Muscle of leg (tissue), 3 donors: ENCODE measurements at regions not wholly inside any gene's neighbourhood (a gene's known extent, or its start where the extent isn't known, plus 50 kb on each side); places are given as distances from the start of the nearest gene placed in this dataset.

Source experiments
- DNase-seq: peaks from one replicate; pipeline ENCODE4 v3.0.0; 2013
- H3K27ac ChIP-seq: one replicate; pipeline ENCODE4 v1.5.1; 2013; ENCODE audit warnings: mild to moderate bottlenecking, low read length, control low read depth
- H3K27me3 ChIP-seq: one replicate; pipeline ENCODE4 v1.6.1; 2013; ENCODE audit warnings: low read length; ENCODE audit not compliant: control insufficient read depth, insufficient read depth
- H3K36me3 ChIP-seq: one replicate; pipeline ENCODE4 v1.6.1; 2013; ENCODE audit warnings: low read length; ENCODE audit not compliant: control insufficient read depth, insufficient read depth
- H3K4me1 ChIP-seq: one replicate; pipeline ENCODE4 v1.6.1; 2013; ENCODE audit warnings: low read length; ENCODE audit not compliant: control insufficient read depth, insufficient read depth
- H3K4me3 ChIP-seq: one replicate; pipeline ENCODE4 v1.5.1; 2013; ENCODE audit warnings: low read length, control low read depth
- H3K9me3 ChIP-seq: replicated peaks from 2 replicates; pipeline ENCODE4 v1.6.1; 2013; ENCODE audit warnings: low read depth, low read length; ENCODE audit not compliant: control insufficient read depth
- WGBS: methylation state at CpG from one replicate; pipeline ENCODE4 v1.1.5; 2013; ENCODE audit warnings: missing lambda C conversion rate; ENCODE audit not compliant: insufficient coverage; 5-methylcytosine and 5-hydroxymethylcytosine counted together

DNA sequence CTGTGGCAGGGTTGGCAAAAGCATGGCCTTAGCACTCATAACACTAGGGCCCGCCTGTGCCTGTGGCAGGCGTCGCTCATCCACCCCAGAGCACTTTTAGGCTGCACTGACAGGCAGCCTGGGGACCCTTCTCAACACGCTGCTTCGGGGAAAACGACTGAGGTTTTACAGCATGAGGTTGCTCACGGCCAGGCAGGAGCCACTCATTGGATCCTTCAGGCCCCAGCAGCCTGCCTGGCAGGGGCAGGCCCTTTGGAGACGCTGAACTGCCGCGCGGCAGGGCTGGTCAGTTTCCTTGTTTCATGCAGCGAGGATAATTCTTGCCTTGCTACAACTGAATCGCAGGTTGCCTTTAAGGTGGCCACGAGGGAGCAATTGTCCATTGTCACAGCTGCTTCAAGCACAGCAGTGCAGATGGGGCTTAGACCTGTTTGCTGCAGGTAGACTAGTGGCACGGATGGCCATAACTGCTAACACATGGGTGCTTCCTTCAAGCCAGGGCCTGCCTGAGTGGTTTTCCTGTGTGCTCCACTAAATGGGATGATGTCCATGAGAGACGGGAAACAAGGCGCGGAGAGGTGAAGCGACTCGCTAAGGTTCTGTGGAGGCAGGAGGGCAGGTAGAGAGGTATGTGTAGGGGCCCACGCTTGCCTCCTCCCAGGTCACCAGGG is 49.9 kb upstream of the HS6ST1 start:
- Histone ChIP-seq H3K4me3 (no peak overlapping the region), H3K4me1 (peaks cover 69% of the 10 kb centered on the region), H3K27ac (peak overlapping the region; percentile 25), H3K27me3 (no peaks in the 10 kb centered on the region), H3K36me3 (no peaks in the 10 kb centered on the region), H3K9me3 (no peaks in the 10 kb centered on the region)
- no peak for DNase-seq
- 81% methylated on average over 21 of the region's 21 CpGs for WGBS

DNA sequence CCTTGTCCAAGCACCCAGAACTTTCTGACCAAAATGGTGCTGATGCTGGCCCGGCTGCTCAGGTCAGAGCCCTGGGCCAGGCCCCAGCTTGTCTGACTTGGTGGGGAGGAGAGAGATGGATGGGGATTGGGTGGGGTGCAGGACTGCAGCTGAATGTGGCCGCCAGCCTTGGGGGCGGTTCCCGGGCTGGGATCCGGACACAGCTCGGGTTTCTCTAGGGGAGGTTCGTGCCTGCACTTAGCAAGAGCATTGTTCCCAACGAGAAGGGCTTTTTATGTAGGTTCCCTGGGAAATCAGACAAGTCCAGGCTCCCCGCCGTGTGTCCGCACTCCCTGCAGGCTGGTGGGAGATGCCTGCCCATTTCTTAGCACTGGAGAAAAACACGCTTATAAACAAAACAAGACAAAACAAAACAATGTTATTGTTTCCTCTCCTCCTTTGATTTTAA is 50.5 kb upstream of the HS6ST1 start:
- Histone ChIP-seq H3K4me1 (peaks cover 70% of the 10 kb centered on the region), H3K9me3 (no peaks in the 10 kb centered on the region), H3K27ac (peak overlapping the region; percentile 25), H3K4me3 (no peak overlapping the region), H3K27me3 (no peaks in the 10 kb centered on the region), H3K36me3 (no peaks in the 10 kb centered on the region)
- DNase-seq: peak; percentile 84
- 30% methylated on average over 7 of the region's 12 CpGs for WGBS

DNA sequence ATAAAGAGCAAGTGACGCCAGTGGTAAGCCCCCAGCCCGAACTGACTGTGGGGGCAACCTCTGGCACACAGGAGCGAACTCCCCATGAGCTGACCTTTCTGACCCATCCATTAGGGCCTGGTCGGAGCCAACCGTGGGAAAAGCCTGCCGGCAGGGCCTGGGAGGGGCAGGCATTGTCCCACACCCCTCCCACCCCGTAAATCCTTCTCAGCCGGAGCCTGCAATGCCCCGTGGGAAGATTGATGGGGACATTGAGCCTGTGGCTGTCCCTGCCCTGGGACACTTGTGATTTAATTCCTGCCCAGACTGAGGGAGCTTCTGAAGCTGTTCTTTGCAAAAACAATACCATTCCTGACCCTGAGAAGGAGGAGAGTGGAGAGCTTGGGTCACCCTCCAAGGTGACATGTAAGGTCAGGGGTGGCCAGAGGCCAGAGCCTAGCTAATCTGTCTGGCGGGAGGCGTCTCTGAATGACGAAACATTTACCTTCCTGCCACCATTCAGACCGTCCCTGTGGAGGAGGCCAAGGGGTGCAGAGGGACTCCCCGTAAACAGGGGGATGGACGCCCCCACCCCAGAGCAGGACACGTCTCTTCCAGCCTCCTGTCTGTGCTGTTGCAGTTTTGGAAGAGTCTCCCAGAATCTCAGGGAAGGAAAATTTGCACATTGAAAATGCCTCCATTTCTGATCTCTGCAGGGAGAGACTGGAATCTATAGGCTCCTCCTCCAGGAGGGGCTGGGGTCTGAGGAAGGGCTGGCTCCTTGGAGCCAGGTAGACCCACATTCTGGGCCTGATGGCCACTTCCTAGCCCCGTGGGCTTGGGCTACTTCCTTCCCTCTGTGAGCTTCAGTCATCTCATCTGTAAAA is 51.2 kb upstream of the HS6ST1 start:
- no peak for DNase-seq
- H3K4me3 ChIP-seq: no peak overlapping the region

DNA sequence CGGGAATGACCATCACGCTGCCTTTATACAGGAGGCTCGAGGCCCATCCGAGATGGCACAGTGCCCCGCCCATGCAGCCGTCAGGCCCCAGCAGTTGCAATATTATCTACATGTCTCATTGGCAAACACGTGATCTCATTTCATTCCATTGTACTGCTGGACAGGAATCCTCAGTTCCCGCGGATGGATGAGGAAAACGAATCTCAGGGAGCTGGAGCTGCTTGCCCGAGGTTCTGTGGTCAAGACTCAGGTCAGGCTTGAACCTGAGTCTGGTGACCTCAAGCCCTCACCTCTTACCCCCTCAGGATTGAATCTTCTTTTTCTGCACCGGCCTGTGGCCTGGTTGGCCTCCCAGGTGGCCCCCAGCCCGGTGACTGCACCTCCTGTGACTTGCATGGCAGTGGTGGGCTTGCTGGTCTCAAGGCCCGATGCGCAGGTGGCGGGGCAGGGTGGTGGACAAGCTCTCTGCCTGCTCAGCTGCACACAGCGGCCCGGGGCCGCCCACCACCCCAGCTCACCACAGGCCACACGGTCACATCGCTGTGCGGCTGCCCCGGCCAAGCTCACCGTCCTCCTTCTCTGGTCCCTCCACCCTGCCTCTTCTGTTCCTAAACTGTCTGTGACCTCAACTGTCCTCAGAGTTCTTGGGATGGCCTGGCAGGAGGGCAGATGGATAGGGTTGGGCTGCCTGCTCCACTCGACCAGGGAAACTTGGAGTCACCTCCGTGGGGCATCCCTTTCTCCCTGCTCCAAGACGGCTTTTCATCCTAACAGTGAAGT is 52.0 kb upstream of the HS6ST1 start:
- no peaks in the 10 kb centered on the region for H3K36me3 ChIP-seq
- peaks cover 68% of the 10 kb centered on the region for H3K4me1 ChIP-seq
- no peaks in the 10 kb centered on the region for H3K27me3 ChIP-seq
- H3K4me3 ChIP-seq: no peak overlapping the region
- no peaks in the 10 kb centered on the region for H3K9me3 ChIP-seq
- DNase-seq: no peak
- no peak overlapping the region for H3K27ac ChIP-seq
- 77% methylated on average over 25 of the region's 27 CpGs for WGBS

More for the DNA sequence above, 51.2 kb upstream of the HS6ST1 start:
- Histone ChIP-seq H3K36me3 (no peaks in the 10 kb centered on the region), H3K4me1 (peaks cover 69% of the 10 kb centered on the region), H3K27me3 (no peaks in the 10 kb centered on the region), H3K27ac (peak overlapping the region; percentile 25), H3K9me3 (no peaks in the 10 kb centered on the region)
- 62% methylated on average over 7 of the region's 17 CpGs for WGBS

DNA sequence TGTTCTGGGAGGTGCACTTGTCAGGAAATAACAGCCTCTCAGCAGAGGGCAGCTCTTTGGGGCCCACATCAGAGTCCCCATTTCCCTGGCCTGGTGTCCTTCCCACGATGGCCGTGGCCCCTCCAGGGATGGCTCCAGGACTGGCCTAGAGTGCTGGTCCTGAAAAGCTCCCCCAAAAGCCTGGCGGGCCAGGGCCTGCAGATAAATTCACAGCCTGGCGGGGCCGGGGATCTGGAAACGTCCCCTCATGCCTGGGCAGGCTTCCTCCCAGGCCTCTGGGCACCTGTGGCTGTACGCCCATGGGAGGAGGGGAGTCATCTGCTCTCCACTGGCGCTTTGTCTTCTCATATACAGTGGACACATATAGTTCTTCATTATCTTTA is 52.6 kb upstream of the HS6ST1 start:
- no peak for DNase-seq
- WGBS: 74% methylated on average over 2 of the region's 8 CpGs

DNA sequence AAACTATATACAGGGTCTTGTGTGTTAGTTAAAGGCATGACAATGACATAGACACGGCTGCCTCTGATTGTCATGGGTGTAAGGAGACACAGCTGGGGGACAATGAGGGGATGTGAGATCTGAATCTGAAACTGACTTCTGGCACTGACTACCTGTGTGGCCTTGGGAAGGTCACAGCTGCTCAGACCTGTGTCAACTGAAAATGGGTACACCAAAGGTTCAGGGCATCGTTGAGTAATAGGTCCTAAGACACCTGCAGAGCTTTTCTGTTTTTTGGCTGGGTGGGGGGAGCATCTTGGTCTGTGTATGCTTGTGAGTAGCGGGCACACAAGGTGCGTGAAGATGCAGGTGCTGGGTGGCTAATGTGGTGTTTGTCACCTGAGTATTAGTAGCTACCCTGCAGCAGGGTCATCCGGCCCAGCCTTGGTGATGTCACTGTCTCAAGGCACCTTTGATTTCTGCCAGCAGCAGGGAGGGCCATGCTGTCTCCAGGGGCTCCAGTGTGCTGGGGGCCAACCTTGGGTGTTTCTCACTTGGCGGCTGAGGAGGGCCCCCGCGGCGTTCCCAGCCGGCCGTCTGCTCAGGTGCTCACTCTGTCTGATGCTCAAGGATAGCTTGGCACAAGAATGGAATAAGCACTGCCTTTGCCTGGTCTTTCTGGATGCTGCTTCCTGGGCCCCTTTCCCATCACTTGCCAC is 53.1 kb upstream of the HS6ST1 start:
- 86% methylated on average over 11 of the region's 11 CpGs for WGBS
- no peak overlapping the region for H3K4me3 ChIP-seq

More for the DNA sequence above, 52.6 kb upstream of the HS6ST1 start:
- no peaks in the 10 kb centered on the region for H3K36me3 ChIP-seq
- no peaks in the 10 kb centered on the region for H3K9me3 ChIP-seq
- no peak overlapping the region for H3K27ac ChIP-seq
- no peak overlapping the region for H3K4me3 ChIP-seq
- H3K27me3 ChIP-seq: no peaks in the 10 kb centered on the region
- H3K4me1 ChIP-seq: peaks cover 68% of the 10 kb centered on the region

DNA sequence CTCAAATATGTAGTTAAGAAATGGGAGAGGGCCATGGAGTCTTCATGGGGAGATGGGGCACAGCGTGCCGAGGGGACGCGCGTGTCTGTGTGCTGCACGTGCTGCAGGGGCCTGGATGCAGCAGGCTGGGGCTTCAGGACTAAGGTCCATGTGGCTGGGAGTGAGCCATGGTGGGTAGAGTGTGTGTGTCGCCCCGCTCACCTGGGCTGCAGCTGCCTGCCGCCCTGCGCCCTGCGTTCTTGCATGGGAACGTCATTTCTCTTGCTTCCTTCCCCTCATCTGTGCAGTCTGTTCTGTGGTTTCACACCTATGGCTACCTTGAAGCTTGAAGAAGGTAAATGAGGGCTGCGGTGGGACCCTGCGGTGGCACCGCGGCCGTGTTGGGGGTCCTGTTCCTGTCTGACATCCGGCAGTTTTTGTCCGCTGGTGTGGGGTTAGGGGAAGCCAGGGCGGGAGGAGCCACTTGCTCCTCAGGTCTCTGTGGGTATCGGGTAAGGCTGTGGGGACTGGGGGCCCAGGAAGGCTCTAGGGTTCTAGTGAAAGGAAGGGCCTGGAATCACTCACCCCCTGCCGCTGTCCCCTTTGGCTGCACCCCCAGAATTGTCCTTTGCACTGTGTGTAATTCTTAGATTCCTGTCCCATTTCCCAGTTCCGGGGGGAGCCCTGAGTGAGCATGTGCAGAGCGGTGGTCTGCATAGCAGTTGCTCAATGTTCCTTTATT is 54.1 kb upstream of the HS6ST1 start:
- no peak for DNase-seq
- no peak overlapping the region for H3K27ac ChIP-seq
- no peaks in the 10 kb centered on the region for H3K36me3 ChIP-seq
- H3K9me3 ChIP-seq: no peaks in the 10 kb centered on the region
- WGBS: 86% methylated on average over 9 of the region's 24 CpGs
- H3K27me3 ChIP-seq: no peaks in the 10 kb centered on the region
- H3K4me1 ChIP-seq: peaks cover 53% of the 10 kb centered on the region
- H3K4me3 ChIP-seq: no peak overlapping the region

More for the DNA sequence above, 53.1 kb upstream of the HS6ST1 start:
- Histone ChIP-seq H3K9me3 (no peaks in the 10 kb centered on the region), H3K27ac (no peak overlapping the region), H3K4me1 (peaks cover 63% of the 10 kb centered on the region), H3K36me3 (no peaks in the 10 kb centered on the region), H3K27me3 (no peaks in the 10 kb centered on the region)
- DNase-seq: no peak

DNA sequence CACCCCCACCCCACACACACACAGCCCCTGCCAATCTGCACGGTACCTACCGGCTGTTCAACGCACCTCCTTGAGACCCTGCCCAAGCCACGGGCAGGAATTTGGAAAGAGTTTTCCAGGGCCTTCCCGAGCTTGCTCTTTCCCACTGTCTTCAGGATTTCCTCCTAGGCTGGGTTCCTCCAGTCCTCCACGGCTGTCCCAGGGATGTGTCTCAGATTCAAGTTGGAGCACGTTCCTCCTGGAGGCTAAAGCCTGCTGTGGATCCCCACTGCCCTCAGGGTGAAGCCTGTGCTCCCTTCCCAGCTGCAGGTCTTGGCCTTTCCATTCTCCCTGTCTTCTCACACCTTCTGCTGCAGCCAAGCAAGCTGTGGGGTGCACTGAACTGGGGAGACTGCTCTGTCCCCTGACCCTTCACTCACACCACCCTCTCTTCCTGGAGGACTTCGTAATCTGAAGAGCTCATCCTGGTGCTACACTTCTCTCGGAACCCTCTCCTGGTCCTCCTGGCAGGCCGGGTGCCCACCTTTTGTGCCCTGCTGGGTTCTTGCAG is 54.9 kb upstream of the HS6ST1 start:
- H3K27ac ChIP-seq: no peak overlapping the region
- WGBS: 80% methylated on average over 9 of the region's 10 CpGs
- no peaks in the 10 kb centered on the region for H3K9me3 ChIP-seq
- no peak overlapping the region for H3K4me3 ChIP-seq
- H3K27me3 ChIP-seq: no peaks in the 10 kb centered on the region
- H3K36me3 ChIP-seq: no peaks in the 10 kb centered on the region
- no peak for DNase-seq
- peaks cover 53% of the 10 kb centered on the region for H3K4me1 ChIP-seq
